ENCODE measurements at regions not wholly inside any gene's neighbourhood (a gene's known extent, or its start where the extent isn't known, plus 50 kb on each side); places are given as distances from the start of the nearest gene placed in this dataset.

DNA sequence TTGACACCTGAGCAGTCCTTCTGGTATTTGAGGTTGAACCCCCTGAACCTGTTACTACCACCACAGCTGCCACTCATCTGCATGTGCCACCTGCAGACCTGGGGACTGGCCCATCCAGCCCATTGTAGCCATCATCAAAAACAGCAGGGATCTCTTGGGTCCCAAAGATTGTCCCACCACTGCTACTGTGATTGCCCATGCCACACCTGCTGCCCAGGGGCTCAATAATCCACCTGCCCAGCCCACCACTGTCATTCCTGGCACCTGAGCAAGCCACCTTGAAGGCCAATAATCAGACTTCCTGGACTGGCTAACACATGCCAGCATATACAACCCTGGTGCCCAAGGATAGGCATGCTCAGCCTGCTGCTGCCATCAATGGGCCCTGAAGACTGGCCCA is 327.6 kb downstream of the CYRIA start:
- POLR2A ChIA-PET: no interaction called here
- Histone ChIP-seq H3K9me2 (no peaks in the 10 kb centered on the region), H3K9me3 (peaks cover 14% of the 10 kb centered on the region; the same call in 1 of the 2 replicates), H3K4me1 (ENCODE audit: control insufficient read depth in 1 of 2, insufficient read depth in 2 of 2, low read depth in 1 of 2, low read length in 1 of 2) (peaks cover 0 to 32% of the 10 kb centered on the region in 2 experiments; a peak in 2 of 4 replicates), H3K9ac (no peak overlapping the region), H4K20me1 (ENCODE audit: insufficient read depth) (no peaks in the 10 kb centered on the region), H3K4me3 (ENCODE audit: low read depth in 2 of 2, low read length in 1 of 2) (no peak overlapping the region), H3F3A (replicated peaks; ENCODE audit: insufficient read depth) (no peaks in the 10 kb centered on the region), H3K36me3 (replicated peaks in 1 of 2; ENCODE audit: control insufficient read depth in 1 of 2, insufficient read depth in 2 of 2, low read length in 1 of 2) (no peaks in the 10 kb centered on the region), H3K4me2 (no peak overlapping the region), H3K27me3 (ENCODE audit: insufficient read depth) (no peaks in the 10 kb centered on the region), H3K27ac (ENCODE audit: low read depth in 2 of 2, low read length in 1 of 2) (no peak overlapping the region), H2AFZ (ENCODE audit: low read depth) (no peak overlapping the region), H3K79me2 (ENCODE audit: insufficient read depth) (no peaks in the 10 kb centered on the region)
- TF ChIP-seq CTCF (IDR thresholded peaks at IDR 0.05): no peak
- no peak for TF ChIP-seq POLR2AphosphoS5 (IDR thresholded peaks at IDR 0.05; ENCODE audit: low read depth, low read length)
- no peak for TF ChIP-seq TAF1 (IDR thresholded peaks at IDR 0.05; ENCODE audit: borderline replicate concordance, low read depth, low read length)
- TF ChIP-seq FOXJ3 (CRISPR knock-in tag; IDR thresholded peaks at IDR 0.05): no peak
- TF ChIP-seq CHD2 (IDR thresholded peaks at IDR 0.05; ENCODE audit: low read length, partially characterized antibody): no peak
- no peak for TF ChIP-seq GABPA (IDR thresholded peaks at IDR 0.05; ENCODE audit: low read depth)
- TF ChIP-seq RAD21 (IDR thresholded peaks at IDR 0.05; ENCODE audit: low read length): no peak
- TF ChIP-seq MEF2A (IDR thresholded peaks at IDR 0.05; ENCODE audit: borderline replicate concordance, low read depth): no peak
- TF ChIP-seq USF2 (IDR thresholded peaks at IDR 0.05; ENCODE audit: borderline replicate concordance, low read depth, low read length): no peak
- TF ChIP-seq, protein P1, sequence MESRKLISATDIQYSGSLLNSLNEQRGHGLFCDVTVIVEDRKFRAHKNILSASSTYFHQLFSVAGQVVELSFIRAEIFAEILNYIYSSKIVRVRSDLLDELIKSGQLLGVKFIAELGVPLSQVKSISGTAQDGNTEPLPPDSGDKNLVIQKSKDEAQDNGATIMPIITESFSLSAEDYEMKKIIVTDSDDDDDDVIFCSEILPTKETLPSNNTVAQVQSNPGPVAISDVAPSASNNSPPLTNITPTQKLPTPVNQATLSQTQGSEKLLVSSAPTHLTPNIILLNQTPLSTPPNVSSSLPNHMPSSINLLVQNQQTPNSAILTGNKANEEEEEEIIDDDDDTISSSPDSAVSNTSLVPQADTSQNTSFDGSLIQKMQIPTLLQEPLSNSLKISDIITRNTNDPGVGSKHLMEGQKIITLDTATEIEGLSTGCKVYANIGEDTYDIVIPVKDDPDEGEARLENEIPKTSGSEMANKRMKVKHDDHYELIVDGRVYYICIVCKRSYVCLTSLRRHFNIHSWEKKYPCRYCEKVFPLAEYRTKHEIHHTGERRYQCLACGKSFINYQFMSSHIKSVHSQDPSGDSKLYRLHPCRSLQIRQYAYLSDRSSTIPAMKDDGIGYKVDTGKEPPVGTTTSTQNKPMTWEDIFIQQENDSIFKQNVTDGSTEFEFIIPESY (IDR thresholded peaks at IDR 0.05; ENCODE audit: borderline replicate concordance, low read depth): no peak
- no peak for TF ChIP-seq IRF3 (IDR thresholded peaks at IDR 0.05; ENCODE audit: low read depth, low read length)
- no peak for TF ChIP-seq NRF1 (IDR thresholded peaks at IDR 0.05; ENCODE audit: low read depth, low read length)
- no peak for TF ChIP-seq EP300 (IDR thresholded peaks at IDR 0.05; ENCODE audit: borderline replicate concordance in 1 of 2, low read depth in 1 of 2, low read length in 1 of 2)
- no peak for TF ChIP-seq YY1 (IDR thresholded peaks at IDR 0.05; ENCODE audit: low read depth)
- CTCF ChIA-PET: no interaction called here
- no peak for DNase-seq
